ENCODE measurements at regions not wholly inside any gene's neighbourhood (a gene's known extent, or its start where the extent isn't known, plus 50 kb on each side); places are given as distances from the start of the nearest gene placed in this dataset.

GRCh38 chr22:47456031-47456430, 693.6 kb downstream of the TBC1D22A start:
- intact Hi-C loops (cut with micrococcal nuclease), result loop anchor here (10.0 kb wide), 1 partner anchor 241 kb away; no protein-coding TSS in a partner anchor
- no peak for DNase-seq (ENCODE audit: low read depth, low spot score)
- Histone ChIP-seq H3K27ac (ENCODE audit: low read depth, low read length) (no peak overlapping the region), H3K36me3 (ENCODE audit: control insufficient read depth in 1 of 2, insufficient read depth in 2 of 2, low read length in 2 of 2) (no peaks in the 10 kb centered on the region), H3K9ac (ENCODE audit: low read length) (no peak overlapping the region), H3K9me2 (ENCODE audit: insufficient read depth) (no peaks in the 10 kb centered on the region), H3K4me1 (ENCODE audit: control insufficient read depth in 1 of 2, insufficient read depth in 2 of 2, low read length in 2 of 2) (no peaks in the 10 kb centered on the region), H3K27me3 (ENCODE audit: insufficient read depth, low read length) (no peaks in the 10 kb centered on the region), H3K9me3 (ENCODE audit: control insufficient read depth in 1 of 2, insufficient read depth in 1 of 2, low read depth in 1 of 2, low read length in 2 of 2) (no peaks in the 10 kb centered on the region), H4K20me1 (ENCODE audit: insufficient read depth) (no peaks in the 10 kb centered on the region), H2AFZ (ENCODE audit: low read depth, low read length, poor library complexity, severe bottlenecking) (no peak overlapping the region), H3K79me2 (ENCODE audit: insufficient read depth, low read length) (no peaks in the 10 kb centered on the region), H3K4me2 (ENCODE audit: low read length) (no peak overlapping the region), H3K4me3 (replicated peaks in 1 of 2; ENCODE audit: low read depth in 1 of 2, low read length in 2 of 2) (no peak overlapping the region)
- TF ChIP-seq CTCF (IDR thresholded peaks at IDR 0.05 in 2 of 3, conservative IDR thresholded peaks at IDR 0.05 in 1 of 3; ENCODE audit: borderline replicate concordance in 1 of 3, insufficient read depth in 1 of 3, low read depth in 2 of 3, low read length in 2 of 3) (no peak), RAD21 (IDR thresholded peaks at IDR 0.05; ENCODE audit: low read depth) (no peak), SRF (IDR thresholded peaks at IDR 0.05; ENCODE audit: low read depth) (no peak), ELF1 (IDR thresholded peaks at IDR 0.05; ENCODE audit: borderline replicate concordance, low read depth) (no peak), ZFX (IDR thresholded peaks at IDR 0.05) (no peak), FOSL1 (IDR thresholded peaks at IDR 0.05; ENCODE audit: low read depth) (no peak), CBX3 (IDR thresholded peaks at IDR 0.05; ENCODE audit: low read depth) (no peak), YY1 (IDR thresholded peaks at IDR 0.05; ENCODE audit: extremely low read depth, insufficient replicate concordance, low read depth, low read length) (no peak), CEBPB (IDR thresholded peaks at IDR 0.05; ENCODE audit: low read depth) (no peak), MAX (IDR thresholded peaks at IDR 0.05) (no peak), ATF3 (IDR thresholded peaks at IDR 0.05) (no peak), SIN3A (IDR thresholded peaks at IDR 0.05; ENCODE audit: low read depth) (no peak), EZH2phosphoT487 (IDR thresholded peaks at IDR 0.05; ENCODE audit: borderline replicate concordance) (no peak), SP1 (IDR thresholded peaks at IDR 0.05; ENCODE audit: low read depth) (no peak), ZNF274 (IDR thresholded peaks at IDR 0.05; ENCODE audit: low read depth, low read length) (no peak)
- ChIA-PET CTCF (no interaction called here), RAD21 (ENCODE audit: low non-redundant PET in 1 of 2, low total read pairs in 2 of 2, uncharacterized antibody in 2 of 2, unreplicated experiment in 2 of 2) (no interaction called here), POLR2A (no interaction called here)
- ATAC-seq, result no peak
- BruUV-seq (replicated peaks), result no TSS peak
